ENCODE measurements at regions not wholly inside any gene's neighbourhood (a gene's known extent, or its start where the extent isn't known, plus 50 kb on each side); places are given as distances from the start of the nearest gene placed in this dataset.

DNA sequence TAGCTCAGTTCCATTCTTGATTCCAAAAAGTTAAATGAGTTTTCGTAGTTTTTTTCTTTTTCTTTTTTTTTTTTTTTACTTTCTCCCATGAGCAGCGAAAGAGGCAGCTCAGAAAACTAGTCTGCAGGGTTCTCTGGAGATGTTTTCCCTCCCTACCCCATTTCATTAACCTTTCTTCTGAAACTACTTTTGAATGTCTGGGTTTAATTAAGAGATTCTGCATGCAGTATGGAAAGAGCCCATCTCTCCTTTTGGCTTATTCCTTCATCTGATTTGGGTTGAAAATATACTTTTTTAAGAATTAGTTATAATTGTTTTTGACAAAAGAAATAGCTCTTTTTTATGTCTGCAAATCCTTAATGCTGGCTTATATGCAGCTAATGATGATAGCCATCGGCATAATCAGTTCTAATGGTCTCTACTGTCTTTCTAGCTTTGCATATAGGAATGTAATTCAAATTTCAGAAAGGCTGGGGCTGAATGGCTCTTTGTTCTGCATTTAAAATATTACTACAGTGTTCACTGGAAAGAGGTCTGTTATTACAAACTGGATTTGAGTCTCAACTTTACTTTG lies 265.3 kb downstream of the FAT3 start:
- TF ChIP-seq, protein P1, sequence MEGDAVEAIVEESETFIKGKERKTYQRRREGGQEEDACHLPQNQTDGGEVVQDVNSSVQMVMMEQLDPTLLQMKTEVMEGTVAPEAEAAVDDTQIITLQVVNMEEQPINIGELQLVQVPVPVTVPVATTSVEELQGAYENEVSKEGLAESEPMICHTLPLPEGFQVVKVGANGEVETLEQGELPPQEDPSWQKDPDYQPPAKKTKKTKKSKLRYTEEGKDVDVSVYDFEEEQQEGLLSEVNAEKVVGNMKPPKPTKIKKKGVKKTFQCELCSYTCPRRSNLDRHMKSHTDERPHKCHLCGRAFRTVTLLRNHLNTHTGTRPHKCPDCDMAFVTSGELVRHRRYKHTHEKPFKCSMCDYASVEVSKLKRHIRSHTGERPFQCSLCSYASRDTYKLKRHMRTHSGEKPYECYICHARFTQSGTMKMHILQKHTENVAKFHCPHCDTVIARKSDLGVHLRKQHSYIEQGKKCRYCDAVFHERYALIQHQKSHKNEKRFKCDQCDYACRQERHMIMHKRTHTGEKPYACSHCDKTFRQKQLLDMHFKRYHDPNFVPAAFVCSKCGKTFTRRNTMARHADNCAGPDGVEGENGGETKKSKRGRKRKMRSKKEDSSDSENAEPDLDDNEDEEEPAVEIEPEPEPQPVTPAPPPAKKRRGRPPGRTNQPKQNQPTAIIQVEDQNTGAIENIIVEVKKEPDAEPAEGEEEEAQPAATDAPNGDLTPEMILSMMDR (conservative IDR thresholded peaks at IDR 0.05 in 1 of 2, IDR thresholded peaks at IDR 0.05 in 1 of 2; ENCODE audit: extremely low read depth in 1 of 2, insufficient read depth in 1 of 2, low read depth in 1 of 2, low read length in 2 of 2): no peak
- TF ChIP-seq EZH2 (IDR thresholded peaks at IDR 0.05; ENCODE audit: borderline replicate concordance, low read length): no peak
